Mesenteric fat pad (tissue), 1 donor: ENCODE measurements at regions not wholly inside any gene's neighbourhood (a gene's known extent, or its start where the extent isn't known, plus 50 kb on each side); places are given as distances from the start of the nearest gene placed in this dataset.
"Not testable (repeated sequence)": the region's sequence is repeated elsewhere in the genome, so short reads cannot be mapped to it uniquely, and the experiment has no call there.

ENCODE experiments used
- DNase-seq: peaks from one replicate; pipeline ENCODE4 v3.0.0-alpha.2; 2020; ENCODE audit warnings: low spot score
- donor health status: DM: yes; HTN: yes; CAD: no.

DNA sequence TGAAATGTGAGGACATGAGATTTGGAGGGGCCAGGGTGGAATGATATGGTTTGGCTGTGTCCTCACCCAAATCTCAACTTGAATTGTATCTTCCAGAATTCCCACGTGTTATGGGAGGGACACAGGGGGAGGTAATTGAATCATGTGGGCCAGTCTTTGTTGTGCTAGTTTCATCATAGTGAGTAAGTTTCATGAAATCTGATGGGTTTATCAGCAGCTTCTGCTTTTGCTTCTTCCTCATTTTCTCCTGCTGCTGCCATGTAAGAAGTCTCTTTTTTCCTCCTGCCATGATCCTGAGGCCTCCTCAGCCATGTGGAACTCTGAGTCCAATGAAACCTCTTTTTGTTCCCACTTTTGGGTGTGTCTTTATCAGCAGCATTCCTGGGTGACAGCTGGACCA, 104.3 kb upstream of the UNC5B start:
- DNase-seq = not testable (repeated sequence)

DNA sequence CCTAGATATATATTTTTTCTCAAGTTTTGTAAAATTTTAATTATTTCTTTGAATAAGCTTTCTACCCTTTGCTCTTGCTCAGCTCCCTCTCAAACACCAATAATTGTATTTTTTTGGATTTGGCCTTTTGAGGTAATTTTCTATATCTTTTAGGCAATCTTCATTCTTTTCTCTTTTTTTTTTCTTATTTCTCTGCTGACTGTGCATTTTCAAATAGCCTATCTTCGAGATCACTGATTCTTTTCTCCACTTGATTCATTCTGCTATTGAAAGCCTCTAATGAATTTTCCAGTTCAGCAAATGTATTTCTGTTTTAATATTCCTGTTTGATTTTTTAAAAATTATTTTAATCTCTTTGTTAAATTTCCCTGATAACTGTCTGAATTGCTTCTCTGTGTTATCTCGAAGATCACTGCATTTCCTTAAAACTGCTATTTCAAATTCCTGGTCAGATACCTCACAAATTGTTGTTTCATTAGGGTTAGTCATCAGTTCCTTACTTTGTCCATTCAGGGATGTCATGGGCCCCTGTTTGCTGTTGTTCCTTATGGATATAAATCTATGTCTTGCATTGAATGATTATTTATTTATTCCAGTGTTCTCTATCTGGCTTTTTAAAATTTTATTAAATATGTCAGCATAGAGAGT, 100.1 kb upstream of the UNC5B start:
- no peak for DNase-seq

DNA sequence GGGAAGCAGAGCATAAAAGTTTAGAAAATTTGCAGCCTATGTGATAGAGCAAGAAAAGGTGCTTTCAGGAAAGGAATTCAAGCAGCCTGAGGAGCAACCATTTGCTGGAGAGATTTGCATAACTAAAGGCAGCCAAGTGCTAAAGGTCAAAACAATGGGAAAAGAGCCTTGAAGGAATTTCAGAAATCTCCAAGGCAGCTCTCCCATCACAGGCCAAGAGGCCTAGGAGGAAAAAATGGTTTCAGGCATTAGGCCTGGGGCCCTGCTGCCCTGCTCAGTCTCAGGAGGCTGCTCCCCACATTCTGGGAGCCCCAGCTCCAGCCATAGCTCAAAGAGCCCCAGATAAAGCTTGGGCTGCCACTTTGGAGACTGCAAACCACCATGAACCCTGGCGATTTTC, 95.9 kb upstream of the UNC5B start:
- no peak for DNase-seq

DNA sequence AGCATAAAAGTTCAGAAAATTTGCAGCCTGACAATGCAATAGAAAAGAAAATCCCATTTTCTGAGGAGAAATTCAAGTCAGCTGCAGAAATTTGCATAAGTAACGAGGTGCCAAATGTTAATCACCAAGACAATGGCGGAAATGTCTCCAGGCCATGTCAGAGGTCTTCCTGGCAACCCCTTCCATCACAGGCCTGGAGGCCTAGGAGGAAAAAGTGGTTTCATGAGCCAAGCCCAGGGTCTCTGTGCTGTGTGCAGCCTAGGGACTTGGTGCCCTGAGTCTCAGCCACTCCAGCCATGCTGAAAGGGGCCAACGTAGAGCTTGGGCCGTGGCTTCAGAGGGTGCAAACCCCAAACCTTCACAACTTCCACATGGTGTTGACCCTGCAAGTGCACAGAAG, 94.8 kb upstream of the UNC5B start:
- DNase-seq = not testable (repeated sequence)

DNA sequence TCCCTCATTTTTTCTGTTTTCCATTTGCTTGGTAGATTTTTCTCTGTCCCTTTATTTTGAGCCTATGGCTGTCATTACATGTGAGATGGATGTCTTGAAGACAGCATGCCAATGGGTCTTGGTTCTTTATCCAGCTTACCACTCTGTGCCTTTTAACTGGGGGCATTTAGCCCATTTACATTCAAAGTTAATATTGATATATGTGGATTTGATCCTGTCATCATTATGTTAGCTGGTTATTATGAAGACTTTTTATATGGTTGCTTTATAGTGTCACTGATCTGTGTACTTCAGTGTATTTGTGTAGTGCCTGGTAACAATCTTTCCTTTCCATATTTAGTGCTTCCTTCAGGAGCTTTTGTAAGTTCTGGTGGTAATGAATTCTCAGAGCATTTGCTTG, 89.3 kb upstream of the UNC5B start:
- no peak for DNase-seq

DNA sequence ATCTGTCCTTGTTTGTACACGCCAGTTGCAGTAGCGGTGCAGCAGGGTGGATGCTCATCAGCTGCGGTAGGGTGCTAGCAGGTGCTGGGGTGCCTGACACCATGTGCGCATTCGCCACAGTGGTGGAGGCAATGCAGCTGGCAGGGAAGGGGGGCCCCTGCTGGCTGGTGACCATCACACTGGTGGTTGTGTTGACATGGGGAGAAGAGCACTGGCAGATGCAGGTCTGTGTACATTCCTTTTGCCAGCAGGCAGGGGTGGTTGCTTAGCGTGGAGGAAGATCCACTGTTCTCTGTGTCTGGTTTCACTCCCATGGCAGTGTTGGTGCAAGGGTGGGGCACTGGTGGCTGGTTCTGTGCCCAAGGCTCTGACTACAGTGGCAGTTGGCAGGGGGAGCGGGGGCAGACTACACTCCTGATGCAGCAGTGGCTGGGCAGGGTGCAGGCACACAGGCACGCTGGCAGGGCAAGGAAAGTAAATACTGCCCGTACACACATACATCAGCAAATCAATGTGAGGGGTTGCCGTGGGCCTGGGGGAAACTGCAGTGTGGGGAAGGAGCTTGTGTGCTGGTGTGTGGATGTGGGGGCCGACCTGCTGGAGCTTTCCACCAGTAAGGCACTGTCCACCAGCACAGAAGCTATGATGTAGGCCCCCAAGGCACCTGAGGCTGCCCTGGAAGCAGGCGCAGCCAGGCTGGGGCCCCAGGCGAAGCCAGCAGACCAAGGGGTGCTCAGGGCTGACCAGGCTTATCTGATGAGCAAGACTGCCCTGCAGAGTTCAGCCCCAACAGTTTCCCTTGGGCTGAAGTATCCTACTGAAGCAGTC, 87.2 kb upstream of the UNC5B start:
- peak; percentile 75 for DNase-seq

DNA sequence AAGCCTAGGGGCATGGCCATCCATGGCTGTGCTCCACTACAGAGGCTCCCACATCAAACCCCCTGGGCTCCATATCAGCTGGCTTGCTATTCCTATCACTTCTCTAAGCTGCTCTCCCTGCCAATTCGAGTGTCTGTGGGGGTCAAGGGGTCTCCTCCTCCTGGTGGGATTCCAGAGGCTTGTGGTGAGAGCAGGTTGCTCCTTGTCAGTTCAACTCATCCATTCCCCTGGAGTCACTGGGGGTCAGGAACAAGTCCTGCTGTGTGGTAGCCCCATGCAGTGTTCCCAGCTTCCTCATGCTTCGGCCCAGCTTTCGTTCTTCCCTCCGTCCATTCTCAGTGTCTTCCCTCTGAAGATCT, 86.6 kb upstream of the UNC5B start:
- peak; percentile 57 for DNase-seq

DNA sequence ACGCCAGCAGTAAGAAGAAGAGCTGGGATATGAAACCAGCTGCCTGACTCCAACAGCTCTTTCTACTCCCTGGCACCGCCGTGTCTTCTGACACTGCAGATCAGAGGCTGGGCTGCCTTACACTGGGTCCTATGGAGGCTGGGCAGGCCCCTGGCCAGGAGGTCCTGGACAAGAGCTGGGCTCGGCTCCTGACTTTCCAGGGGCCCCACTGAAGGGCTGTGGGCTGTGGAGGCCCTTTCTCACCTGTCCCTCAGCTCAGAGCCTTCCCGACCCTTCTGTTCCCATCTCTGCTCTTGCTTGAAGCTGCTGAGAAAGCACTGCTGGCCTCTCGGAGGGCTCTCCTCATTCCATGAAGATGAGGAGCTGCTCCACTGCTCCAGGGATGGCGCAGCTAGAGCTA, 85.9 kb upstream of the UNC5B start:
- DNase-seq = peak; percentile 69

DNA sequence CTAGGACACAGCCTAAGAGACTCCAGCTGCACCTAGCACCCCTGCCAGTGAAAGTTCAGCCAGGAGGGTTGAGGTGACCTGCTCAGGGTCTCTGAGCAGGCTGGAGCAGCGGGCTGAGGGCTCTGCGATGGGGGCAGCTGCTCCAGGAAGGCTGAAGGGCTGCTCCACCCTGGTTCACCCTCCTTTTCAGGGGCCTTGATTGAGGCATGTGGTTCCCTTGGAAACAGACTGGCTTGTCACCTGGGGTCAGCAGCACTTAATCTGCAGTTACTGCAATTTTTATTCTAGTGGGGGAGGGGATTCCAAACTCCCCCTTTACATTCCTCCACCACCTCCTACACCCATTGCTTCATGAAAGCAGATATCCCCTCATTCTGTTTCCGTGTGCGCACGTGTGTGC, 85.3 kb upstream of the UNC5B start:
- peak; percentile 57 for DNase-seq

DNA sequence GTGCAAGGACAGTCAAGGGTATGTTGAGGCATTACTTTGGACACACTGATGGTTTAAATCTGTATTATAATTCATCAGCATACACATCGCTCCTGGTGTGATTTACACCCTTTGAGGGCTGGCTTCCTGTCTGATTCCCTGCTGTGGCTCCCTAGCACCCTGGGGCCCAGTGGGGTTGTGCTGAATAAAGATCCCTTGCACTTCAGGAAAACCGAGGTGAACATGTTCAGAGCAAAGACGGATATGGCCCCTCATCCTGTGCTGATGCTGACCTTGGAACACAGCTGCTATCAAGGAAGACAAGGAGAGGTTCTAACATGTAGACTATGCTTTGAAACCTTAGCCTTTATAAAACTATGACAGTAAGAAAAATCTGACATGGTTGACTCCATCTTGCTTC, 84.6 kb upstream of the UNC5B start:
- no peak for DNase-seq

DNA sequence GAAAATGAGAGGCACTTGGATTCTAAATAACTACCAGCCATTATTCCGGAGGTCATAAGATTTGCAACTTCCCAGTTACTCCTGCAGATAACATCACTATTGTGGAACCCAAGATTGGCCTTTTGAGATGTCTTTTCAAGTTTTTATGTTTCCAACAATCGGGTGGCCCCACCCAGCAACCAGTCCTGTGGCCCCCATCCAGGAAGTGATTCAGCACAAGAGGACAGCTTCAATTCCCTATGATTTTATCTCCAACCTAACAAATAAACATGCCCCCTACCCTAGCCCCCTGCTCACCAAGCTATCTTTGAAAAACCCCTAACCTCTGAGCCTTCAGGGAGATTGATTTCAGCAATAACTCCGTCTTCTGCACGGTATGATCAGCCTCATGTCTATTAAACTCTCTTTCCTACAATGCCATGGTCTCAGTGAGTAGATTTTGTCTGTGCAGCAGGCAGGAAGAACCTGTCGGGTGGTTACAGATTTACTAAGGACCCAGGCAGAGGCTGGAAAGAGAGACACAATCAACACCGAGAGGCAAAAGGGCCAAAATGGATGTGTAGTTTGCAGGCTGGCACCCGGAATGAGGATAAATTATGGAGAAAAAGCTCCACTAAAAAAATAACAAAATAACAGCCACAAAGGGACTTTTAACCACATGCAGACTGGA, 83.9 kb upstream of the UNC5B start:
- peak; percentile 62 for DNase-seq

DNA sequence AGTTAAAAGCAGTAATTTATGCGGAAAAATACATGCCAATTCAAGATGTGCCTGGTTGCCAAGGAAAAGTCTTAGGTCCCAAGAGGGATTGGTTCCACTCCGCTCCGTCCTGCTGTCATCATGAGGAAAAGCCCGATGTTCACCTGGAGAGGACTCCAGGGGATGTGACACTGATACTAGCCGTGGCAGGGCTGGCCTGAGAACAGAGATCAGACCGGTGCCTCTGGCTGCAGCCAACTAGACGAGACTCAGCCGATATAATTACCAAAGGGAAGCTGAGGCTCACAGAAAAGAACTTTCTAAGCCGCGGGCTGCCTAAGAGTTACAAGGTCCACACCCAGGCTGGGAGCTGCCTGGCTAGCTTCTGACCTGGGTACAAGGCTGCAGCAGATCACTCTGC, 81.3 kb upstream of the UNC5B start:
- peak; percentile 33 for DNase-seq

DNA sequence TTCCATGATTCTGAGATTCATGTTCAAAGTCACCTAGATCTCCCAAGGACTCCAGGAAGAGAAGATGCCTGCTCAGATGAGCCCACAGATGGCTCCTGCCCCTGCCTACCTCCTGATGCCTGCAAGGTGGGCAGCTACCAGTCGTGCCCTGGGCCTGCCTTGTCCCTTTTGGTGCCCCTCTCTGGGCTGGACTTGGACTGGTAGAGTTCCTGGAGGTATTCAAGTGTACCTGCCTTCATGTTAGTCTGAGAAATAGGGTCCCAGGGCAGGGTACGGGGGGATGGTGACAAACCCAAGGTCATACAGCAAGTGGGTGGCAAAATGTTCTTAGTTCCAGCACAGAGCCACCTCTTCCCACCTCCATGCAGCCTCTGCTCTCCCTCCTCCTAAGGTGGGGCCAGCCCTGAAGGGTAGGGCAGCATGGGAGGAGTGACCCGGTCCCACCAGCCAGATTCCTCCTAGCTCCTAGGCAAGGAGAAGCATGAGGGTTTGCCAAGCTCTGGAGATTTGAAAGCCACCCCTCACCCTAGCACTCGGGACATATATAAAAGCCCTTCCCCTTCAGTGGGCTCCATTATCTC, 80.8 kb upstream of the UNC5B start:
- peak; percentile 55 for DNase-seq

DNA sequence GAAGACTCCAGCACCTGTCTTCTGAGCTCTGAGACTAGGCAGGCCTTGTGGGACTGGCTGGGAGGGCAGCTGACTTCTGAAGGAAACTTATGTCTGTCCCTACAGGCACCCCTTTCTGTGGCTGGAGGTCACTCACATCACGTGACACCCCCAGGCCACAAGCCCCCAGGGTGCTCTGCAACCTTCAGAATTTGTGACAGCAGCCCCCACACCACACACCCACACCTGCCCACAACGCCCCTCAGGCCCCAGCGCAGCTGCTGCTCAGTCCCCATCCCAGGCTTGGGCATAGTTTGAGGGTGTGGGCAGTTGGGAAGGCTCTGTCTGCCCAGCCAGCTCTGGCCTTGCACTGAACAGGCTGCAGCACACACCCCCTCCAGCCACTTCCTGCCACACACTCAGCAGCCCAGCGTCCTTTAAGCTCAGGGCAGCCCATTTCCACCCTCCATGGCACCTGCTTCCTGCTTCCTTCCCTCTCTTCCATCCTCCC, 80.0 kb upstream of the UNC5B start:
- peak; percentile 73 for DNase-seq

DNA sequence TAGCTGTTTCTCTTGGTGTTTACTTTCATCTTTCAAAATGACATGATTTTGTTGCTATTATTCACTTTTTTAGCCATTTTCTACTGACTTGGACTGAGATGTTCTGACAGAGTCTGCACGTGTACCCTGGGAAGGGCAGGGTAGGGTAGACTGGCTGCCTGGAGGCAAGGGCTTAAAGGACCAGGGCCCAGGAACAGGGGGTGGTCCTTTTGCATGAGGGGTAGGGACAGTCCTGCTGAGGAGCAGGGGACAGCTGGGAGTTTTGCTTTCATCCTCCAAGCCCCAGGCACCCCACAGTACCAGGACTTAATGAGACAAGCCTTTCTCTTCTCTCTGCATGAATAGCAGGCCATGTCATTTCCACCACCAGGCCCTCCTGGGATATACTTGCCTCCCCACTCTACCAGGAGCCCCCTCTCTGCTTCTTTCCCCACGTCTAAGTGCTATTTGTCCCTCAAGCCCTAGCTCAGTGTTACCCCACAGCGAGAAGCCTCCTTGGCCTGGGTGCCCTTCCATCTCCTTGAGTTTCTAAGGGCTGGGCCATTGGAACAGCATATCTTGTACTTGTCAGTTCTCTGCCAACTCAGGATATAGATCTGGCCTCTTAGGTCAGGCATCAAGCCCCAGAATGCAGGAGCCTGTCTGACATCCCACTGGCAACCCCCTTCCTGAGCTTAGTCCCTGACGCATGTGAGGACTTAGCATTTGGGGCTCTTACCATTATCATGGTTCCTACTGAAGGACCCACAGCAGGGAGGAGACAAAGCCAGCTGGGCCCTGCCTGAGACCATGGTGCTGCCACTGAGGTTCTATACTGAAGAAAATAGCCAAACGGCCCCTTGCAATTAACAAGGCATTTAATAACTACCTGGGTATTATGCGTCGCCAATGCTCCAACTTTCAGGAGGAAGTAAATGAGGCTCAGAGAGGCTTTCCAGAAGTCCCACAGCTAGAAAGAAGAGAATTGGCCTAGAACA, 78.4 kb upstream of the UNC5B start:
- peak; percentile 53 for DNase-seq

DNA sequence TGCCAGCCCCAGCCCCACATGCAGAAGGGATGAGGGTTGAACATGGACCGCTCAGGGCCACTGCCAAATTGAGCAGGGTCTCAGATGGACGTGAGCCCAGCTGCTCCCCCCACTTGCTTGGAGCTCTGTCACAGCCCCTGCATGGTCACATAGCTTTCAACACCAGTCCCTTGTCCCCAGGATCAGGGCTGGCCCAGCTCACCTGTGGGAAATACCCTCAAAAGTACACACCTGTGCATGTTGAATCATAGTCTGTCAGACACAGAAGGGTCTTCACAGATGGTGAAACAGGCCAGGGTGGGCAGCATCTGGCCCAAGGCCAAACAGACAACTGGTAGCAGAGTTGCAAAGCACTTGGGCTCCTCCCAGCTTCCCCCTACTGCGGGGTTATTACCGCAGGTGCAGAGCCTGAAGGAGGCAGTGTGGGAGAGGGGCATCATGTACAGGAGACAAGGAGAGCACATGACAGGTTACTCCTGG, 77.6 kb upstream of the UNC5B start:
- peak; percentile 60 for DNase-seq

DNA sequence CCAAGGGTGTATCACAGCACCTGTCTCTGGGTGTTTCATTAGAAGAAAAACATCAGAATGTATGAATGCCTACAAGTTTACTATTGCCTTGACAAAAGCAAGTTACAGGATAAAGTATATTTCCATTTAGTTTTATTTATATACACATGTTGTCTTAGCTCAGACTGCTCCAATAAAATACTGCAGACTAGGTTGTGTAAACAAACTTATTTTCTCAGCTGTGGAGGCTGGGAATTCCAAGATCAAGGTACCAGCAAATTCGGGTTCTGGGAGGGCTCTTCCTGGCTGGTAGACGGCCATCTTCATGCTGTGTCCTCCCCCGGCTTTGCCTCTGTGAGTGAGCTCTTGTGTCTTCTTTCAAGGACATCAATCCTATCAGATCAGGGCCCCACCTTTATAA, 77.1 kb upstream of the UNC5B start:
- no peak for DNase-seq

DNA sequence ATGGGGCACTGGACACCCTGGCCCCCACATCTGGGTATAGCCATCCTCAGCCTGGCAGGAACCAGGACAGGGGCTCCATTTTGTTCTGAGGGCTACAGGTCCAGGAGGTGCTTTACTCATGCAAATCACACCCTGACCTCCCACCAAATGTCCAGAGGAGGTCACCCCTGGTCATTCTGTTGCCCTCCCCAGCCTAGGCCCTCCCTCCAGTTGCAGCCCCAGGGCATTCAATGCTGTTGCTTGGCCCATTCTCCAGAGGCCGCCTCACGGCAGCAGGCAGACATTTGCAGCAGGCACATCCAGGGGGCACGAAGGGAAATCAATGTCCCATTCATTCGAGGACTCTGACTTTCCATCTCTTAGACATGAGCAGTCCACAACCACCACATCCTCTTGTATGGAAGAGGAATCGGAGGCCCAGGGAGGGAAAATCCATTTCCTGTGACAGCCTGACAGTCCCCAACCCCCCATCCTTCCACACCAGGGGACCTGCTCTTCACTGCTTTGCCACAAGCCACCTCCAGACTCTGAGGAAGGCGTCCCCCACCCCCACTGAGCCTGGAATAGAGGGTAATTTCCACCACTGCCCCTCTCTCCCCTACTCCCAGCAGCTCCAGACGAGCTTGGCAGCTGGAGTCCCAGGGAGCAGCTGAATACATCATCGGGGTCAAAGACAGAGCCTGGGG, 76.2 kb upstream of the UNC5B start:
- no peak for DNase-seq

DNA sequence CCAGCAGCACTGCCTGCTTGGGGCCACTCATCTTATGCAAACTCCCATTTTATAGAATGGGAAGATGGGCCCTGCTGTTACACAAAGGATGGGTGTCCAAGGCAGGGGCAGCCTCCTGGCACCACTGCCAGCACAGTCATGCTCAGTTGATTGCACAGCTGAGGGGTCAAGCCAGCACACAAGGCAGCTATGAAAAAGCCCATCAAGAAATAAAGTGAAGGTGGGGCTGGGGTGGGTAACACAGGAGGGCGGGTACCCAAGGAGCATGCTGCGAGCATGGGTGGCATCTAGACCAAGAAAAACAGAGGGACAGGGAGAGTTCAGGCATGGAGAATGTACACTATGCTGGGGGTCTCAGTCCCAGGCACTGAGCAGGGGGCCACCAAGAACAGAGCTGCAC, 74.7 kb upstream of the UNC5B start:
- no peak for DNase-seq
